ENCODE measurements at regions not wholly inside any gene's neighbourhood (a gene's known extent, or its start where the extent isn't known, plus 50 kb on each side); places are given as distances from the start of the nearest gene placed in this dataset.

- H3K4me1 ChIP-seq (ENCODE audit: control insufficient read depth, extremely low read depth, insufficient read depth, low read length), result no peaks in the 10 kb centered on the region
- no peaks in the 10 kb centered on the region for H3K36me3 ChIP-seq (ENCODE audit: control insufficient read depth in 2 of 2, extremely low read depth in 1 of 2, insufficient read depth in 2 of 2, low read length in 2 of 2)
- no peak overlapping the region for H3K9ac ChIP-seq (ENCODE audit: control insufficient read depth, extremely low read depth, insufficient read depth, low read length)
- no peaks in the 10 kb centered on the region for H3K9me1 ChIP-seq (ENCODE audit: control insufficient read depth, extremely low read depth, insufficient read depth, low read length)
- H4K20me1 ChIP-seq (ENCODE audit: control insufficient read depth, extremely low read depth, insufficient read depth, low read length), result no peaks in the 10 kb centered on the region
- no peaks in the 10 kb centered on the region for H3K79me2 ChIP-seq (ENCODE audit: control insufficient read depth, insufficient read depth, low read length)
- TF ChIP-seq CTCF (optimal IDR thresholded peaks at IDR 0.05 in 1 of 3, IDR thresholded peaks at IDR 0.05 in 1 of 3, conservative IDR thresholded peaks at IDR 0.05 in 1 of 3; ENCODE audit: extremely low read depth in 1 of 3, insufficient read depth in 2 of 3, low read length in 3 of 3) (no peak), EZH2 (IDR thresholded peaks at IDR 0.05; ENCODE audit: low read length) (no peak)
- H3K9me3 ChIP-seq (ENCODE audit: control insufficient read depth, low read depth, low read length), result no peaks in the 10 kb centered on the region
- peaks cover 30% of the 10 kb centered on the region for H3K27me3 ChIP-seq (ENCODE audit: control insufficient read depth, extremely low read depth, insufficient read depth, low read length)
- H3K4me3 ChIP-seq (ENCODE audit: control insufficient read depth in 2 of 3, extremely low read depth in 1 of 3, insufficient read depth in 2 of 3, low read depth in 1 of 3, low read length in 3 of 3), result no peak overlapping the region
- no peak for DNase-seq (ENCODE audit: low read depth, low spot score)
- no peak overlapping the region for H3K27ac ChIP-seq (ENCODE audit: control insufficient read depth, insufficient read depth, low read length)
- dilution Hi-C loops (cut with MboI; ENCODE audit: extremely low pct_ligation_motif_present, low sequenced_read_pairs), result no loop called here
- no peak overlapping the region for H3K4me2 ChIP-seq (ENCODE audit: control insufficient read depth, extremely low read depth, insufficient read depth, low read depth, low read length)
- H2AFZ ChIP-seq (ENCODE audit: control insufficient read depth, low read length), result no peak overlapping the region
- FAIRE-seq, result no peak
Observed at GRCh38 chr15:66620744-66621344, 55.0 kb upstream of the LCTL start.

GRCh38 chr15:66621491-66622467, 56.0 kb upstream of the LCTL start:
- no peak overlapping the region for H2AFZ ChIP-seq (ENCODE audit: control insufficient read depth, low read length)
- dilution Hi-C loops (cut with MboI; ENCODE audit: extremely low pct_ligation_motif_present, low sequenced_read_pairs), result no loop called here
- H4K20me1 ChIP-seq (ENCODE audit: control insufficient read depth, extremely low read depth, insufficient read depth, low read length), result no peaks in the 10 kb centered on the region
- no peak overlapping the region for H3K9ac ChIP-seq (ENCODE audit: control insufficient read depth, extremely low read depth, insufficient read depth, low read length)
- H3K4me1 ChIP-seq (ENCODE audit: control insufficient read depth, extremely low read depth, insufficient read depth, low read length), result no peaks in the 10 kb centered on the region
- no peaks in the 10 kb centered on the region for H3K9me1 ChIP-seq (ENCODE audit: control insufficient read depth, extremely low read depth, insufficient read depth, low read length)
- no peaks in the 10 kb centered on the region for H3K79me2 ChIP-seq (ENCODE audit: control insufficient read depth, insufficient read depth, low read length)
- FAIRE-seq (no peak), DNase-seq (ENCODE audit: low read depth, low spot score) (no peak)
- no peak overlapping the region for H3K4me2 ChIP-seq (ENCODE audit: control insufficient read depth, extremely low read depth, insufficient read depth, low read depth, low read length)
- peaks cover 30% of the 10 kb centered on the region for H3K27me3 ChIP-seq (ENCODE audit: control insufficient read depth, extremely low read depth, insufficient read depth, low read length)
- no peak overlapping the region for H3K4me3 ChIP-seq (ENCODE audit: control insufficient read depth in 2 of 3, extremely low read depth in 1 of 3, insufficient read depth in 2 of 3, low read depth in 1 of 3, low read length in 3 of 3)
- TF ChIP-seq EZH2 (IDR thresholded peaks at IDR 0.05; ENCODE audit: low read length), result peak; percentile 87
- no peak for TF ChIP-seq CTCF (optimal IDR thresholded peaks at IDR 0.05 in 1 of 3, IDR thresholded peaks at IDR 0.05 in 1 of 3, conservative IDR thresholded peaks at IDR 0.05 in 1 of 3; ENCODE audit: extremely low read depth in 1 of 3, insufficient read depth in 2 of 3, low read length in 3 of 3)
- no peak overlapping the region for H3K27ac ChIP-seq (ENCODE audit: control insufficient read depth, insufficient read depth, low read length)
- H3K9me3 ChIP-seq (ENCODE audit: control insufficient read depth, low read depth, low read length), result no peaks in the 10 kb centered on the region
- H3K36me3 ChIP-seq (ENCODE audit: control insufficient read depth in 2 of 2, extremely low read depth in 1 of 2, insufficient read depth in 2 of 2, low read length in 2 of 2), result no peaks in the 10 kb centered on the region
